ENCODE measurements at regions not wholly inside any gene's neighbourhood (a gene's known extent, or its start where the extent isn't known, plus 50 kb on each side); places are given as distances from the start of the nearest gene placed in this dataset.

DNA sequence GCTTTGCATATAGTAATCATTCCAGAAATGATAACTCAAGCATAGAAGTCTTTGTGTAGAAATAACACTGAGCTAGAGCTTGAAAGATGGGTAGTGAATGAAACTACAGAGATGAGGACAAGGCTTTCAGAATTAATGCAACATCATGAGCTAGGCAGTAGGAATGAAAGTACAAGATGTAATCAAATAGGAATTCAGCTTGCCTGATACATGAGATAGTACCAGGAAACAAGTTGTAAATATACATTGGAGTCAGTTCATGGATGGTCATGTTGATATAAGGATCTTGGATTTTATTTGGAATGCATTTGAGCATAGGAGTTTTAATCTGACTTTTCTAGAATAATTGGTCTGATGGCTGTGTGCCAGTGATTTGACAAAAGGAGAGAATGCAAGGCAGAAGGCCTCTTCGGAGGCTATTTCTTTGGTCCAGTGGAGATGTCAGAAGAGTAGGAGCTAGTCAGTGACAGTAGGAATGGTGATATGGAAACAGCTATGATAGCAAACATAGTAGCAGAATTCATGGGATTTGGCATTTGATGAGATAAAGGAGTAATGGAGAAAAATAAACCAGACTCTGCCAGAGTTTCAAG is 206.4 kb upstream of the PACRGL start:
- Histone ChIP-seq H3K4me1 (replicated peaks in 1 of 2; ENCODE audit: control insufficient read depth in 2 of 2, insufficient read depth in 2 of 2, low read length in 2 of 2) (no peaks in the 10 kb centered on the region), H4K20me1 (replicated peaks; ENCODE audit: control insufficient read depth, insufficient read depth, low read length) (no peaks in the 10 kb centered on the region), H2AFZ (ENCODE audit: low read depth, low read length) (no peak overlapping the region), H3K9me1 (ENCODE audit: control insufficient read depth, insufficient read depth, low read length) (no peaks in the 10 kb centered on the region), H3K9me3 (replicated peaks; ENCODE audit: control insufficient read depth, insufficient read depth, low read depth, low read length) (no peaks in the 10 kb centered on the region), H3K79me2 (ENCODE audit: control insufficient read depth, insufficient read depth, low read length) (no peaks in the 10 kb centered on the region), H3K4me2 (ENCODE audit: insufficient read depth, low read length) (no peak overlapping the region), H3K4me3 (no peak overlapping the region), H3K36me3 (ENCODE audit: control insufficient read depth, insufficient read depth, low read length) (peaks cover 2% of the 10 kb centered on the region; the same call in 1 of the 3 replicates), H3K27me3 (ENCODE audit: control insufficient read depth in 2 of 2, insufficient read depth in 2 of 2, low read length in 2 of 2) (no peaks in the 10 kb centered on the region), H3K9ac (ENCODE audit: insufficient read depth in 1 of 2, low read depth in 2 of 2, low read length in 2 of 2) (no peak overlapping the region), H3K27ac (ENCODE audit: extremely low read depth, low read depth, low read length) (no peak overlapping the region)
- TF ChIP-seq ZNF696 (CRISPR knock-in tag; conservative IDR thresholded peaks at IDR 0.05) (no peak), CCNT2 (IDR thresholded peaks at IDR 0.05; ENCODE audit: borderline replicate concordance, extremely low read depth, insufficient read length, low read depth, low read length) (no peak), ZNF384 (IDR thresholded peaks at IDR 0.05; ENCODE audit: low read depth, low read length) (no peak), CBFB (CRISPR knock-in tag; IDR thresholded peaks at IDR 0.05) (no peak), PCBP2 (IDR thresholded peaks at IDR 0.05; ENCODE audit: low read depth, low read length, poor library complexity, severe bottlenecking) (no peak), CBFA2T3 (IDR thresholded peaks at IDR 0.05) (no peak), PTBP1 (IDR thresholded peaks at IDR 0.05; ENCODE audit: low read depth, low read length) (no peak), XRCC3 (IDR thresholded peaks at IDR 0.05) (no peak), HNRNPLL (IDR thresholded peaks at IDR 0.05; ENCODE audit: low read depth, low read length, poor library complexity, severe bottlenecking) (no peak), SREBF1 (IDR thresholded peaks at IDR 0.05; ENCODE audit: borderline replicate concordance, low read depth, low read length) (no peak), RFX7 (CRISPR knock-in tag; IDR thresholded peaks at IDR 0.05) (no peak), CBFA2T2 (conservative IDR thresholded peaks at IDR 0.05) (no peak), KLF1 (tag; IDR thresholded peaks at IDR 0.05) (no peak), CBX1 (IDR thresholded peaks at IDR 0.05; ENCODE audit: low read depth) (no peak)
- TF ChIP-seq, protein P1, sequence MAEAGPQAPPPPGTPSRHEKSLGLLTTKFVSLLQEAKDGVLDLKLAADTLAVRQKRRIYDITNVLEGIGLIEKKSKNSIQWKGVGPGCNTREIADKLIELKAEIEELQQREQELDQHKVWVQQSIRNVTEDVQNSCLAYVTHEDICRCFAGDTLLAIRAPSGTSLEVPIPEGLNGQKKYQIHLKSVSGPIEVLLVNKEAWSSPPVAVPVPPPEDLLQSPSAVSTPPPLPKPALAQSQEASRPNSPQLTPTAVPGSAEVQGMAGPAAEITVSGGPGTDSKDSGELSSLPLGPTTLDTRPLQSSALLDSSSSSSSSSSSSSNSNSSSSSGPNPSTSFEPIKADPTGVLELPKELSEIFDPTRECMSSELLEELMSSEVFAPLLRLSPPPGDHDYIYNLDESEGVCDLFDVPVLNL (CRISPR knock-in tag; IDR thresholded peaks at IDR 0.05; ENCODE audit: low read depth): no peak
- TF ChIP-seq, protein P2, sequence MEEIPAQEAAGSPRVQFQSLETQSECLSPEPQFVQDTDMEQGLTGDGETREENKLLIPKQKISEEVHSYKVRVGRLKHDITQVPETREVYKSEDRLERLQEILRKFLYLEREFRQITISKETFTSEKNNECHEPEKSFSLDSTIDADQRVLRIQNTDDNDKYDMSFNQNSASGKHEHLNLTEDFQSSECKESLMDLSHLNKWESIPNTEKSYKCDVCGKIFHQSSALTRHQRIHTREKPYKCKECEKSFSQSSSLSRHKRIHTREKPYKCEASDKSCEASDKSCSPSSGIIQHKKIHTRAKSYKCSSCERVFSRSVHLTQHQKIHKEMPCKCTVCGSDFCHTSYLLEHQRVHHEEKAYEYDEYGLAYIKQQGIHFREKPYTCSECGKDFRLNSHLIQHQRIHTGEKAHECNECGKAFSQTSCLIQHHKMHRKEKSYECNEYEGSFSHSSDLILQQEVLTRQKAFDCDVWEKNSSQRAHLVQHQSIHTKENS (CRISPR knock-in tag; IDR thresholded peaks at IDR 0.05): no peak
- TF ChIP-seq, protein P3, sequence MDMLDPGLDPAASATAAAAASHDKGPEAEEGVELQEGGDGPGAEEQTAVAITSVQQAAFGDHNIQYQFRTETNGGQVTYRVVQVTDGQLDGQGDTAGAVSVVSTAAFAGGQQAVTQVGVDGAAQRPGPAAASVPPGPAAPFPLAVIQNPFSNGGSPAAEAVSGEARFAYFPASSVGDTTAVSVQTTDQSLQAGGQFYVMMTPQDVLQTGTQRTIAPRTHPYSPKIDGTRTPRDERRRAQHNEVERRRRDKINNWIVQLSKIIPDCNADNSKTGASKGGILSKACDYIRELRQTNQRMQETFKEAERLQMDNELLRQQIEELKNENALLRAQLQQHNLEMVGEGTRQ (CRISPR knock-in tag; IDR thresholded peaks at IDR 0.05): no peak
- TF ChIP-seq, protein P4, sequence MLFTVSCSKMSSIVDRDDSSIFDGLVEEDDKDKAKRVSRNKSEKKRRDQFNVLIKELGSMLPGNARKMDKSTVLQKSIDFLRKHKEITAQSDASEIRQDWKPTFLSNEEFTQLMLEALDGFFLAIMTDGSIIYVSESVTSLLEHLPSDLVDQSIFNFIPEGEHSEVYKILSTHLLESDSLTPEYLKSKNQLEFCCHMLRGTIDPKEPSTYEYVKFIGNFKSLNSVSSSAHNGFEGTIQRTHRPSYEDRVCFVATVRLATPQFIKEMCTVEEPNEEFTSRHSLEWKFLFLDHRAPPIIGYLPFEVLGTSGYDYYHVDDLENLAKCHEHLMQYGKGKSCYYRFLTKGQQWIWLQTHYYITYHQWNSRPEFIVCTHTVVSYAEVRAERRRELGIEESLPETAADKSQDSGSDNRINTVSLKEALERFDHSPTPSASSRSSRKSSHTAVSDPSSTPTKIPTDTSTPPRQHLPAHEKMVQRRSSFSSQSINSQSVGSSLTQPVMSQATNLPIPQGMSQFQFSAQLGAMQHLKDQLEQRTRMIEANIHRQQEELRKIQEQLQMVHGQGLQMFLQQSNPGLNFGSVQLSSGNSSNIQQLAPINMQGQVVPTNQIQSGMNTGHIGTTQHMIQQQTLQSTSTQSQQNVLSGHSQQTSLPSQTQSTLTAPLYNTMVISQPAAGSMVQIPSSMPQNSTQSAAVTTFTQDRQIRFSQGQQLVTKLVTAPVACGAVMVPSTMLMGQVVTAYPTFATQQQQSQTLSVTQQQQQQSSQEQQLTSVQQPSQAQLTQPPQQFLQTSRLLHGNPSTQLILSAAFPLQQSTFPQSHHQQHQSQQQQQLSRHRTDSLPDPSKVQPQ (CRISPR knock-in tag; IDR thresholded peaks at IDR 0.05; ENCODE audit: borderline replicate concordance): no peak
- in situ Hi-C loops (cut with MboI): no loop called here
- 32% methylated on average over 1 of the region's 1 CpG for WGBS (ENCODE audit: insufficient coverage, low coverage, missing lambda C conversion rate)
- ATAC-seq (no peak), FAIRE-seq (no peak), DNase-seq (ENCODE audit: extremely low read depth in 1 of 4, low spot score in 3 of 4) (no peak)
- ChIA-PET CTCF (ENCODE audit: low intra/inter-chr PET ratio) (no interaction called here), POLR2A (no interaction called here)
- BruUV-seq (replicated peaks): no TSS peak
- intact Hi-C loops (cut with micrococcal nuclease): no loop called here
